Islet of Langerhans (tissue), 1 donor: ENCODE measurements at regions not wholly inside any gene's neighbourhood (a gene's known extent, or its start where the extent isn't known, plus 50 kb on each side); places are given as distances from the start of the nearest gene placed in this dataset.
"Not testable (repeated sequence)": the region's sequence is repeated elsewhere in the genome, so short reads cannot be mapped to it uniquely, and the experiment has no call there.

ENCODE experiments used
- FAIRE-seq: peaks from one replicate; lab custom pipeline; 2011; peaks lifted over from hg19 to GRCh38; lab: Jason Lieb, UNC

GRCh38 chr21:13923175-13923574, 287.6 kb downstream of the LIPI start:
- not testable (repeated sequence) for FAIRE-seq

GRCh38 chr21:13921455-13921854, 289.3 kb downstream of the LIPI start:
- FAIRE-seq: not testable (repeated sequence)

GRCh38 chr21:13907385-13907784, 297.8 kb downstream of the POTED start:
- not testable (repeated sequence) for FAIRE-seq

GRCh38 chr21:13896596-13897247, 287.1 kb downstream of the POTED start:
- FAIRE-seq: not testable (repeated sequence)

- not testable (repeated sequence) for FAIRE-seq
Observed at GRCh38 chr21:13893617-13894016, 284.0 kb downstream of the POTED start.

- FAIRE-seq: not testable (repeated sequence)
Observed at GRCh38 chr21:13893025-13893424, 283.4 kb downstream of the POTED start.

- FAIRE-seq: not testable (repeated sequence)
Observed at GRCh38 chr21:13892146-13892751, 282.7 kb downstream of the POTED start.

GRCh38 chr21:13889176-13889575, 279.6 kb downstream of the POTED start:
- FAIRE-seq: not testable (repeated sequence)

- FAIRE-seq: not testable (repeated sequence)
Observed at GRCh38 chr21:13883641-13884395, 274.2 kb downstream of the POTED start.

GRCh38 chr21:13877503-13877902, 267.9 kb downstream of the POTED start:
- FAIRE-seq: not testable (repeated sequence)

GRCh38 chr21:13876999-13877398, 267.4 kb downstream of the POTED start:
- not testable (repeated sequence) for FAIRE-seq

GRCh38 chr21:13874001-13874400, 264.4 kb downstream of the POTED start:
- not testable (repeated sequence) for FAIRE-seq

GRCh38 chr21:13854638-13855037, 245.1 kb downstream of the POTED start:
- FAIRE-seq: no peak

GRCh38 chr21:13850808-13851207, 241.2 kb downstream of the POTED start:
- FAIRE-seq: not testable (repeated sequence)

GRCh38 chr21:13849489-13849888, 239.9 kb downstream of the POTED start:
- not testable (repeated sequence) for FAIRE-seq

- FAIRE-seq: not testable (repeated sequence)
Observed at GRCh38 chr21:13846718-13847117, 237.1 kb downstream of the POTED start.

GRCh38 chr21:13844574-13844973, 235.0 kb downstream of the POTED start:
- FAIRE-seq: not testable (repeated sequence)

GRCh38 chr21:13843081-13843480, 233.5 kb downstream of the POTED start:
- FAIRE-seq: not testable (repeated sequence)

- not testable (repeated sequence) for FAIRE-seq
Observed at GRCh38 chr21:13827666-13828065, 218.1 kb downstream of the POTED start.

GRCh38 chr21:13827201-13827600, 217.6 kb downstream of the POTED start:
- FAIRE-seq: no peak

- not testable (repeated sequence) for FAIRE-seq
Observed at GRCh38 chr21:13826511-13826910, 216.9 kb downstream of the POTED start.

GRCh38 chr21:13825218-13825778, 215.7 kb downstream of the POTED start:
- not testable (repeated sequence) for FAIRE-seq

- FAIRE-seq: not testable (repeated sequence)
Observed at GRCh38 chr21:13820286-13820685, 210.7 kb downstream of the POTED start.
